Common myeloid progenitor, CD34-positive (primary cell): ENCODE measurements at regions not wholly inside any gene's neighbourhood (a gene's known extent, or its start where the extent isn't known, plus 50 kb on each side); places are given as distances from the start of the nearest gene placed in this dataset.
A peak's percentile ranks its signal among the peaks of the same experiment; 100 is the strongest.

Source experiments
- CTCF ChIA-PET: fragments of 350-600 bp; sonication (Branson Sonifier 250); formaldehyde crosslinking; loops from one replicate; lab custom pipeline; 2021; ENCODE audit warnings: antibody characterized with exemption; lab: Charles Lee
- POLR2A ChIA-PET: fragments of 350-600 bp; sonication (Branson Sonifier 250); formaldehyde crosslinking; loops from one replicate; lab custom pipeline; 2021; ENCODE audit warnings: antibody characterized with exemption; lab: Charles Lee
- DNase-seq, 3 donors: peaks; one replicate each; pipeline versions ENCODE4 v3.0.0 to v3.0.0-alpha.2; 2013
- H3K27ac ChIP-seq, 2 experiments: 1 replicate in 1 of 2; 2 replicates in 1 of 2; pipeline ENCODE4 v1.7.0; 2013; ENCODE audit warnings: inconsistent platforms in 2 of 2, low read length in 2 of 2, mild to moderate bottlenecking in 2 of 2, low read depth in 1 of 2, moderate library complexity in 1 of 2; ENCODE audit not compliant: severe bottlenecking in 2 of 2, insufficient read depth in 1 of 2, poor library complexity in 1 of 2
- H3K27me3 ChIP-seq, 5 experiments: replicated peaks in 2 of 5; 1 replicate in 3 of 5; 2 replicates in 2 of 5; pipeline versions ENCODE4 v1.6.1 to v1.7.0; 2013; ENCODE audit warnings: low read length in 4 of 5, mild to moderate bottlenecking in 2 of 5, moderate library complexity in 2 of 5, inconsistent platforms in 1 of 5; ENCODE audit not compliant: insufficient read depth in 5 of 5, control insufficient read depth in 4 of 5
- H3K36me3 ChIP-seq, 4 experiments: 1 replicate in 2 of 4; 2 replicates in 2 of 4; pipeline versions ENCODE4 v1.6.1 to v1.7.0; 2013; ENCODE audit warnings: low read length in 3 of 4, control low read depth in 1 of 4, mild to moderate bottlenecking in 1 of 4; ENCODE audit not compliant: control insufficient read depth in 4 of 4, insufficient read depth in 4 of 4
- H3K4me1 ChIP-seq, 4 experiments: 1 replicate in 3 of 4; 2 replicates in 1 of 4; pipeline versions ENCODE4 v1.6.1 to v1.7.1; 2013; ENCODE audit warnings: low read length in 3 of 4, mild to moderate bottlenecking in 3 of 4, control low read depth in 1 of 4, inconsistent platforms in 1 of 4, moderate library complexity in 1 of 4; ENCODE audit not compliant: control insufficient read depth in 4 of 4, insufficient read depth in 4 of 4; ENCODE audit errors: control extremely low read depth in 1 of 4
- H3K4me3 ChIP-seq, 7 experiments: 1 replicate in 4 of 7; 2 replicates in 3 of 7; pipeline versions ENCODE4 v1.5.1 to v1.7.0; 2013; ENCODE audit warnings: mild to moderate bottlenecking in 7 of 7, low read length in 6 of 7, moderate library complexity in 6 of 7, inconsistent platforms in 2 of 7, low read depth in 2 of 7, control low read depth in 1 of 7; ENCODE audit not compliant: insufficient read depth in 4 of 7, control insufficient read depth in 1 of 7; ENCODE audit errors: extremely low read depth in 1 of 7
- H3K9me3 ChIP-seq, 5 experiments: 1 replicate in 4 of 5; 2 replicates in 1 of 5; pipeline versions ENCODE4 v1.6.1 to v1.7.1; 2013; ENCODE audit warnings: low read length in 4 of 5, mild to moderate bottlenecking in 2 of 5, inconsistent platforms in 1 of 5, low read depth in 1 of 5, moderate library complexity in 1 of 5; ENCODE audit not compliant: control insufficient read depth in 4 of 5, insufficient read depth in 2 of 5; ENCODE audit errors: control extremely low read depth in 1 of 5
- WGBS: methylation state at CpG from one replicate; pipeline ENCODE4 v1.1.5; 2013; ENCODE audit not compliant: insufficient coverage; 5-methylcytosine and 5-hydroxymethylcytosine counted together

DNA sequence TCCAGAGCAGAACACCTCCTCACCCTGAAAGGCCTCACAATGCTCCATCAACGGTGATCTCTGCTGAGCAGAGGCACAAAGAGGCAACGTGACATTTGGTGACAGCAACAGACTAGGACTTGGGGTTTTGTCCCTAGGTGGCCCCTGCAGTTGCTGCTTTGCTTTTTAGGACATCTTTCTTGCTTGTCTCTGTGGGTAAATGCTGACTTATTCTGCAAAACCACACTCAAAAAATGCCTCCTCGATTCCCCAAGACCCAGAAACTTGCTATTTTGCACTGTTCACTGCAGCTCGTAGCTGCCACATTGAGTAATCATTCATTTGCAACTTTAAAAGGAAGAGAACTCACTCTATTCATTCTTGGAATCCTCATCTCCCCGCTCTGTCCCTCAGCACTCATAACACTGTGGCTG, 209.9 kb downstream of the LY86 start:
- POLR2A ChIA-PET: no interaction called here
- DNase-seq: no peak
- WGBS: 94% methylated on average over 3 of the region's 5 CpGs
- Histone ChIP-seq H3K27me3 (no peaks in the 10 kb centered on the region), H3K27ac (no peak overlapping the region), H3K9me3 (no peaks in the 10 kb centered on the region), H3K4me1 (peaks cover 3 to 65% (median 6%) of the 10 kb centered on the region in 4 experiments), H3K4me3 (no peak overlapping the region), H3K36me3 (no peaks in the 10 kb centered on the region)
- CTCF ChIA-PET: interaction anchor here (1.0 kb wide), 1 partner anchor 10 kb away, joined by 3 read pairs; no protein-coding TSS in a partner anchor

DNA sequence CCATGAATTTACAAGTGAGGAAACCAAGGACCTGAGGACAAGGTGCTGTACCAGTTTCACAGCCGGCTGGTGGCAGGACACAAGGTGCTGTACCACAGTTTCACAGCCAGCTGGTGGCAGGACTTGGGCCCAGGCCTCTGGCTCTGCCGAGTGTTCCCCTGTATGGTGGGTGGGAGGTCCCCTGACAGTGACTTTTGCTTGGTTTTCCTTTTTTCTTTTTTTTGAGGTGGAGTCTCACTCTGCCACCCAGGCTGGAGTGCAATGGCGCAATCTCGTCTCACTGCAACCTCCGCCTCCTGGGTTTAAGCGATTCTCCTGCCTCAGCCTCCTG, 212.4 kb downstream of the LY86 start:
- no peak for DNase-seq

DNA sequence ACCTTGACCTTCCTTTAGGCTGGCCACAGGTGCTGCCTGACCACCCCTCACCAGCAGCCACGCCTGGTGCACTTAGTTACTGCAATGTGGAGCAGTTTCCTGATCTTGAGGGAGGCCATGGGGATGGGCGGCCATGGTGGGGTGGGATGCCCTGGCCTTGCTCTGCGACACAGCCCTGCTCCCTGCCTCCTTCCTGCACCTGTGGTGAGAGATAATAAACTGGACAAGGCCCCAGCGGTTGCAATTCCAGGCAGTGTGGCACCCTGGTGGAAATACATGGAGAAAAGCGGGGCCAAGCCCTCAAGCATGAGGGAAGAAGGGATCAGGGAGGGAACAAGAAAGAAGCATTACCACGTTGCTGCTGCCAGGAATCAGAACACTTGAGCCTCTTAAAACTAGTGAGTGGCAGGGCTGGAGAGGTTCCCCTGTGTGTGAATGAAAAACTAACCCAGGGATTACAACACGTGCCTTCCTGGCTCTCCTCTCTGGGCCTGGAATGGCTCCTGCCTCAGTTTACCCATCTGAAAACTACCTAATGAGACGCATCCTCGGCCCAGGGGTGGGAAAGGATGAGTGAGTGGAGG, 213.2 kb downstream of the LY86 start:
- no peaks in the 10 kb centered on the region for H3K27me3 ChIP-seq
- no peak for DNase-seq
- ChIA-PET CTCF (no interaction called here), POLR2A (interaction anchor here (0.7 kb wide), 1 partner anchor 191 kb away, joined by 3 read pairs; no protein-coding TSS in a partner anchor)
- 91% methylated on average over 6 of the region's 9 CpGs for WGBS
- H3K9me3 ChIP-seq: no peaks in the 10 kb centered on the region
- H3K36me3 ChIP-seq: no peaks in the 10 kb centered on the region
- H3K27ac ChIP-seq: no peak overlapping the region
- peaks cover 0 to 56% (median 2%) of the 10 kb centered on the region in 4 experiments for H3K4me1 ChIP-seq
- no peak overlapping the region for H3K4me3 ChIP-seq

More for the DNA sequence above, 212.4 kb downstream of the LY86 start:
- H3K9me3 ChIP-seq: no peaks in the 10 kb centered on the region
- POLR2A ChIA-PET: no interaction called here
- H3K4me1 ChIP-seq: peaks cover 0 to 52% (median 2%) of the 10 kb centered on the region in 4 experiments
- 80% methylated on average over 1 of the region's 6 CpGs for WGBS
- no peaks in the 10 kb centered on the region for H3K36me3 ChIP-seq
- no peak overlapping the region for H3K27ac ChIP-seq
- CTCF ChIA-PET: interaction anchor here (0.7 kb wide), 1 partner anchor 29 kb away, joined by 3 read pairs; no protein-coding TSS in a partner anchor
- H3K4me3 ChIP-seq: no peak overlapping the region
- H3K27me3 ChIP-seq: no peaks in the 10 kb centered on the region

DNA sequence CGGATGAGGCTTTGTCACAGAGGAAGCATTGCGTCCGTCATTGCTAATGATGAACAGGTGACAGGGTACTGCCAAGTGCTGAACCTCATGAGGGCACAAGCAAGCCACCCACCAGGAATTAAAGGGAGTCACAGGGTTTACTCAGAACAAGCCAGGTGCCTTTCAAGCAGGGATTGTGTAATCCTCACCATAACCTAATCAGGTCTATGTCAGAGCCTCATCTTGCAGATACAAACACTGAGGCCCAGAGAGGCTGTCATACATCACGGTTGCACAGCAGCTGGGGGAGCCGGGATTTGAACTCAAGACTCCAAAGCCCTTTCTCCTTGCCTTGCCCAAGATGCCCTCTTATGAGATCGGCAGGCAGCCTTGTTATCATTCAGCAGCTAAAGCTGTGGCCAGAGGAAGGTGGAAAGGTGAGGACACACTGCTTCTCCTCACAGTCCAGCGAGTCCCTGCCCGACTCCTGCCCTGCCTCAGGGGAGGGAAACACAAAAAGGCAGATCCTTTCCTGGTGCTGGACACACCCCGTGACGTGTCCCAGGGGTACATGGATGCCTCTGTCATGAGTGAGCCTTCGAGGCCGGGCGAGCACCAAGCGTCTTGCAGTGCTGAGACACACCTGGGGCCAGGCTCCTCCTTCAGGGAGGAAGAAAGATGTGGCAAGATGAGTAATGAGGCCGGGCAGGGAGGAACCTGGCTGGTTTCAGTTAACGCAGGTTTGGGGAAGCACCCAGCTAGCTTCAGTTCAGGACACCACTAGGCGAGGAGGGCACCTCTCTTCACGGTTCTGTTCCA, 214.9 kb downstream of the LY86 start:
- 81% methylated on average over 18 of the region's 18 CpGs for WGBS
- ChIA-PET CTCF (interaction anchor here (1.3 to 1.5 kb wide), 3 partner anchors 9 to 18 kb away, joined by 3 to 4 read pairs (median 3); no protein-coding TSS in a partner anchor), POLR2A (no interaction called here)
- Histone ChIP-seq H3K27me3 (no peaks in the 10 kb centered on the region), H3K4me1 (peaks cover 0 to 43% (median 2%) of the 10 kb centered on the region in 4 experiments), H3K27ac (no peak overlapping the region), H3K4me3 (no peak overlapping the region), H3K36me3 (no peaks in the 10 kb centered on the region), H3K9me3 (no peaks in the 10 kb centered on the region)
- DNase-seq: peak in 1 of 3 donors; percentile 48

DNA sequence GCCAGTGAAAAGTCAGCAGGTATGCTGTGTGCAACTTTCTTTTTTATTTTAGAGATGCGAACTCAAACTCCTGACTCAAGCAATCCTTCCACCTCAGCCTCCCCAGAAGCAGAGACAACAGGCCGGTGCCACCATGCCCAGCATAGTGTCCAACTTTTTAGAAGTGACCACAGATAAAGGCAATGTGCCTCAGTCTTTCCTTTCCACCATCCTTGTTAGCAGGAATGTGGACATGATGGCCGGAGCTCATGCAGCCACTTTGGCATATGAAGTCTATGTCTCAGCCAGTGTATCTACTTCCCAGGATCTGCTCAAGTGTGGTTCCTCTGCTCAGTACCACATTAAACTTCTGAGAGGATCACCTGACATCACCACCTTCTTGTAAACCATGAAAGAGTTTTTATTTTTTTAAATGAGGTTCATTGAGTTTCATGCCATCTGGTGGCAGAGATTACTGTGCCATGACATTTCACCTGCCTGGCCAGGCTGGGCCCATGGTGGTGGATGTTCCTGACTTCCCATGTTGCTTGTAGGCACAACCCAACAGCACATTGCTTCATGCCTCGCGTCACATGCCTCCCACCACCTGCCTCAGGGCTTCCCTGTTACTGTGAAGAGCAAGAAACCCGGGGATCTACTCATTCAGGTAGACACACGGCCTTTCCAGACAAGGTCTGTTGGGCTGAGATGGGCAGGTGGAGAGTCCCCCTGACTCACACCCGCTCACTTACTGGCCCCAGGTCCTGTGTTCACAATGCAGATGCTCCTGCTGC, 216.5 kb downstream of the LY86 start:
- whole genome bisulfite sequencing: 98% methylated on average over 8 of the region's 8 CpGs
- no peak overlapping the region for H3K4me3 ChIP-seq
- ChIA-PET CTCF (interaction anchor here (1.3 to 1.5 kb wide), 2 partner anchors 11 to 16 kb away, joined by 3 read pairs; no protein-coding TSS in a partner anchor), POLR2A (no interaction called here)
- H3K36me3 ChIP-seq: no peaks in the 10 kb centered on the region
- no peaks in the 10 kb centered on the region for H3K27me3 ChIP-seq
- DNase-seq: no peak
- peaks cover 0 to 28% (median 2%) of the 10 kb centered on the region in 4 experiments for H3K4me1 ChIP-seq
- H3K9me3 ChIP-seq: no peaks in the 10 kb centered on the region
- no peak overlapping the region for H3K27ac ChIP-seq

DNA sequence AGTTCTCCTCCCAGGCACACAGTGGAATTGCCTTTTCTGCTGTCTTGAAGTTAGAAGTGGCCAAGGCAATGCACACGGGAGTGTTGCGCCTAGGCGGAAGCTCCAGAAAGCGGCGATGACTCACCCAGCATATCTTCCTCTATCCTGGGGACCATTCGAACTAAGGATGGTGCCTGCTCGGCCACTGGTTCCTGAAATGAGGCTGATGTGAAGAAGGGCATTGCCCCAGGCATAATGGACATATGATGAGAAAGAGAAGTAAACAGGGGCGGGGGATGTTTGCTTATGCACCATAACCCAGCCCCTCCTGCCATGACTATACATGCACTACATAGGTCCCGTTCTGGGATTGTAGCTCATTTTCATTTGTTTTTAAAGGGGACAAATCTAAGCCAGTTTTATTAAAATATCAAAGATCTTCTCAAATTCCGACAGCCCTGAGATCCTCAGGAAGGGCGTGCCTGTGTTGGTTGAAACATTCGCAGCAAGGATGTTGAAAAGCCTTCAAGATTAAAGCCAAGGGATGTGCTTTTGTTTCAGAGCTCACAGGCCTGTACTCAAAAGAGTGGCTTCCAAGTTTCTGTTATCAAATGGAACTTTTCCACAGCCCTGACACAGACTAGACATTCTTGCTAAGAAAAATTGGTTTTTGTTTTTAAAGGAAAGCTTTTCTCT, 218.5 kb downstream of the LY86 start:
- H3K27ac ChIP-seq: no peak overlapping the region
- CTCF ChIA-PET: interaction anchor here (0.8 to 1.4 kb wide), 4 partner anchors 13 to 37 kb away, joined by 3 to 4 read pairs (median 3); no protein-coding TSS in a partner anchor
- H3K9me3 ChIP-seq: no peaks in the 10 kb centered on the region
- peaks cover 6 to 32% (median 13%) of the 10 kb centered on the region in 4 experiments for H3K4me1 ChIP-seq
- no peak overlapping the region for H3K4me3 ChIP-seq
- peak in 2 of 3 donors; percentile 52 to 61 for DNase-seq
- H3K36me3 ChIP-seq: no peaks in the 10 kb centered on the region
- H3K27me3 ChIP-seq: no peaks in the 10 kb centered on the region
- WGBS: 98% methylated on average over 7 of the region's 12 CpGs
- POLR2A ChIA-PET: interaction anchor here (0.5 kb wide), 1 partner anchor 76 kb away, joined by 3 read pairs; no protein-coding TSS in a partner anchor
